Neural cell (in vitro differentiated cells): ENCODE measurements at regions not wholly inside any gene's neighbourhood (a gene's known extent, or its start where the extent isn't known, plus 50 kb on each side); places are given as distances from the start of the nearest gene placed in this dataset.

ENCODE experiments used
- EZH2 ChIP-seq: fragments of 200-600, 300-800 bp; shearing (Covaris generic), sonication (generic); IDR thresholded peaks from 2 replicates; pipeline ENCODE4 v1.6.1; 2014; ENCODE audit warnings: antibody characterized with exemption, low read length, borderline replicate concordance, mild to moderate bottlenecking; ENCODE audit not compliant: insufficient read depth, poor library complexity, severe bottlenecking
- SMC3 ChIP-seq: fragments of 450-650 bp; conservative IDR thresholded peaks from 2 replicates; pipeline ENCODE4 v1.6.1; 2014; ENCODE audit warnings: antibody characterized with exemption, mild to moderate bottlenecking, moderate library complexity; ENCODE audit not compliant: poor library complexity
- TF ChIP-seq, protein P1 (sequence below): fragments of 450-650 bp; IDR thresholded peaks from 2 replicates; pipeline ENCODE4 v1.5.1; 2014; ENCODE audit warnings: antibody characterized with exemption, mild to moderate bottlenecking, moderate library complexity; ENCODE audit not compliant: poor library complexity, severe bottlenecking

- TF ChIP-seq, protein P1, sequence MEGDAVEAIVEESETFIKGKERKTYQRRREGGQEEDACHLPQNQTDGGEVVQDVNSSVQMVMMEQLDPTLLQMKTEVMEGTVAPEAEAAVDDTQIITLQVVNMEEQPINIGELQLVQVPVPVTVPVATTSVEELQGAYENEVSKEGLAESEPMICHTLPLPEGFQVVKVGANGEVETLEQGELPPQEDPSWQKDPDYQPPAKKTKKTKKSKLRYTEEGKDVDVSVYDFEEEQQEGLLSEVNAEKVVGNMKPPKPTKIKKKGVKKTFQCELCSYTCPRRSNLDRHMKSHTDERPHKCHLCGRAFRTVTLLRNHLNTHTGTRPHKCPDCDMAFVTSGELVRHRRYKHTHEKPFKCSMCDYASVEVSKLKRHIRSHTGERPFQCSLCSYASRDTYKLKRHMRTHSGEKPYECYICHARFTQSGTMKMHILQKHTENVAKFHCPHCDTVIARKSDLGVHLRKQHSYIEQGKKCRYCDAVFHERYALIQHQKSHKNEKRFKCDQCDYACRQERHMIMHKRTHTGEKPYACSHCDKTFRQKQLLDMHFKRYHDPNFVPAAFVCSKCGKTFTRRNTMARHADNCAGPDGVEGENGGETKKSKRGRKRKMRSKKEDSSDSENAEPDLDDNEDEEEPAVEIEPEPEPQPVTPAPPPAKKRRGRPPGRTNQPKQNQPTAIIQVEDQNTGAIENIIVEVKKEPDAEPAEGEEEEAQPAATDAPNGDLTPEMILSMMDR: no peak
- TF ChIP-seq SMC3 (no peak), EZH2 (no peak)
Observed at GRCh38 chr13:63909726-63910375, 2494.2 kb upstream of the PCDH20 start.
